ENCODE measurements at regions not wholly inside any gene's neighbourhood (a gene's known extent, or its start where the extent isn't known, plus 50 kb on each side); places are given as distances from the start of the nearest gene placed in this dataset.

DNA sequence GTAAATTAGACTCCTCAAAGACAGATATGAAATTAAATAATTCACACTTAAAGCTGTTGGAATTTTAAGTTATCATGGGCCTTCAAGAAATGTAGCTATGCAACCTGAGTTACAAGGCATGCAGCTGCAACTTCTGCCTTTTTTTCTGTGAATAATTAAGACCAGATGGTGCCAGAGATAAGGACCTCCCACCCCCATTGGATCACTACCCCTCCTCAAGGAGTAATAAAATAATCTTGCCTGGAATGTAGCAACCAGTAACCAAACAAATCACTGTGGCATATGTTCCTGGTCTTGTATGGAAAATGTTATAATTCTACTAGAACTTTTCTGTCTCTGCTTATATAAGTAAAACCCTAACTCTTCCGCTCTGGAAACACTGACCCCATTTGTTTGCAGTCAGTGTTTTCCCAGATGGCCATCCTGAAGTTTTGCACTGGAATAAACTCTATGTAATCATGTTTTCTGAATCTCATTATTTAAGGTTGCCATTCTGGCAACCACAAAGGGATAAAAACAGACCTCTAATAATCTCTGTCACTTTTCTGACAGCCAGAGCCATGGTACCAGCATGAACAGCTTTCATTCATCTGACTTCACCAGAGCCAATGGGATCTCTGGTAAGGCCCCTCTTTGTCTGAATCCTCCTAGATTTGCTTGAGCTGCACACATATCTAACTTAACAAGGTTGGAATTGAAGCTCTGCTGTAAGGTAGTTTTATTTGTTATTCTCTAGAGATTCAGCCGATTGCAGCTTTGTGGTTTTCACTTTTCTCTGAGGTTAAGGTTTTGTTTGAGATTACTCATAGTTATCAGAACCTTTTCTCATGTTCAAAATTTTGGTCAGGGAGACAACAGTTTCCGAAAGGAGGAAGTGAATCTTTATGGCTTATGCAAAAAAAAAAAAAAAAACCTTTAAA is 274.6 kb downstream of the NAF1 start:
- TF ChIP-seq, protein P1, sequence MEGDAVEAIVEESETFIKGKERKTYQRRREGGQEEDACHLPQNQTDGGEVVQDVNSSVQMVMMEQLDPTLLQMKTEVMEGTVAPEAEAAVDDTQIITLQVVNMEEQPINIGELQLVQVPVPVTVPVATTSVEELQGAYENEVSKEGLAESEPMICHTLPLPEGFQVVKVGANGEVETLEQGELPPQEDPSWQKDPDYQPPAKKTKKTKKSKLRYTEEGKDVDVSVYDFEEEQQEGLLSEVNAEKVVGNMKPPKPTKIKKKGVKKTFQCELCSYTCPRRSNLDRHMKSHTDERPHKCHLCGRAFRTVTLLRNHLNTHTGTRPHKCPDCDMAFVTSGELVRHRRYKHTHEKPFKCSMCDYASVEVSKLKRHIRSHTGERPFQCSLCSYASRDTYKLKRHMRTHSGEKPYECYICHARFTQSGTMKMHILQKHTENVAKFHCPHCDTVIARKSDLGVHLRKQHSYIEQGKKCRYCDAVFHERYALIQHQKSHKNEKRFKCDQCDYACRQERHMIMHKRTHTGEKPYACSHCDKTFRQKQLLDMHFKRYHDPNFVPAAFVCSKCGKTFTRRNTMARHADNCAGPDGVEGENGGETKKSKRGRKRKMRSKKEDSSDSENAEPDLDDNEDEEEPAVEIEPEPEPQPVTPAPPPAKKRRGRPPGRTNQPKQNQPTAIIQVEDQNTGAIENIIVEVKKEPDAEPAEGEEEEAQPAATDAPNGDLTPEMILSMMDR (IDR thresholded peaks at IDR 0.05; ENCODE audit: control insufficient read depth, extremely low read depth, insufficient read depth) = no peak
- no peak overlapping the region for H3K4me3 ChIP-seq (ENCODE audit: low read depth, low read length)
- no peak for DNase-seq (ENCODE audit: low read depth)

GRCh38 chr4:162878096-162878495 is 288.6 kb downstream of the NAF1 start:
- DNase-seq (ENCODE audit: low read depth) = no peak
- no peak overlapping the region for H3K4me3 ChIP-seq (ENCODE audit: low read depth, low read length)
- TF ChIP-seq, protein P1 (IDR thresholded peaks at IDR 0.05; ENCODE audit: control insufficient read depth, extremely low read depth, insufficient read depth) = no peak

- DNase-seq (ENCODE audit: low read depth) = no peak
- H3K4me3 ChIP-seq (ENCODE audit: low read depth, low read length) = no peak overlapping the region
- TF ChIP-seq, protein P1 (IDR thresholded peaks at IDR 0.05; ENCODE audit: control insufficient read depth, extremely low read depth, insufficient read depth) = no peak
These were observed 291.9 kb downstream of the NAF1 start for GRCh38 chr4:162874748-162875147.

DNA sequence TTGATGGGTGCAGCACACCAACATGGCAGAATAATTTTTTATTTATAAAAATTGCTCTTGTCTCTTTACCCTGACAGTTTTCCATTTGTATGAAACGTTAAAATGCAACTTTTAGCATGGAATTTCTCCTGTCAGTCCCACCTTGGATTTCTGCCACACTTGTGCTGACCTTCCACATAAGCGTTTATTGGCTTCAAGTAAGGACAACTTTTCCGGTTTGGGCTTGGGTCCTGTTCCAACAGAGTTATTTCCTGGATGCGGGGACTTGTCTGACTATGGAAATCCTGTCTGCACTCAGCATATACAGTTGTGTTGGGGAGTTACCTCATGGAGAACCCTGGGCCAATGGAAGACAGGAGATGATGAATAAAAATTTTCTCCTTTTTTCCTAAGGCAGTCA is 294.7 kb downstream of the NAF1 start:
- no peak overlapping the region for H3K4me3 ChIP-seq (ENCODE audit: low read depth, low read length)
- TF ChIP-seq, protein P1 (IDR thresholded peaks at IDR 0.05; ENCODE audit: control insufficient read depth, extremely low read depth, insufficient read depth) = no peak

GRCh38 chr4:162869157-162869556 is 297.5 kb downstream of the NAF1 start:
- TF ChIP-seq, protein P1 (IDR thresholded peaks at IDR 0.05; ENCODE audit: control insufficient read depth, extremely low read depth, insufficient read depth) = no peak
- DNase-seq (ENCODE audit: low read depth) = no peak
- H3K4me3 ChIP-seq (ENCODE audit: low read depth, low read length) = no peak overlapping the region

More for the DNA sequence above, 294.7 kb downstream of the NAF1 start:
- no peak for DNase-seq (ENCODE audit: low read depth)

- no peak overlapping the region for H3K4me3 ChIP-seq (ENCODE audit: low read depth, low read length)
- TF ChIP-seq, protein P1 (IDR thresholded peaks at IDR 0.05; ENCODE audit: control insufficient read depth, extremely low read depth, insufficient read depth) = no peak
- DNase-seq (ENCODE audit: low read depth) = no peak
These were observed 300.1 kb downstream of the NAF1 start for GRCh38 chr4:162866565-162866964.
